GM19238 (cell line): ENCODE measurements at regions not wholly inside any gene's neighbourhood (a gene's known extent, or its start where the extent isn't known, plus 50 kb on each side); places are given as distances from the start of the nearest gene placed in this dataset.
"Not testable (repeated sequence)": the region's sequence is repeated elsewhere in the genome, so short reads cannot be mapped to it uniquely, and the experiment has no call there.

Source experiments
- DNase-seq: peaks from one replicate; pipeline ENCODE4 v3.0.0; 2011; ENCODE audit warnings: low spot score; ENCODE audit not compliant: insufficient read length

DNA sequence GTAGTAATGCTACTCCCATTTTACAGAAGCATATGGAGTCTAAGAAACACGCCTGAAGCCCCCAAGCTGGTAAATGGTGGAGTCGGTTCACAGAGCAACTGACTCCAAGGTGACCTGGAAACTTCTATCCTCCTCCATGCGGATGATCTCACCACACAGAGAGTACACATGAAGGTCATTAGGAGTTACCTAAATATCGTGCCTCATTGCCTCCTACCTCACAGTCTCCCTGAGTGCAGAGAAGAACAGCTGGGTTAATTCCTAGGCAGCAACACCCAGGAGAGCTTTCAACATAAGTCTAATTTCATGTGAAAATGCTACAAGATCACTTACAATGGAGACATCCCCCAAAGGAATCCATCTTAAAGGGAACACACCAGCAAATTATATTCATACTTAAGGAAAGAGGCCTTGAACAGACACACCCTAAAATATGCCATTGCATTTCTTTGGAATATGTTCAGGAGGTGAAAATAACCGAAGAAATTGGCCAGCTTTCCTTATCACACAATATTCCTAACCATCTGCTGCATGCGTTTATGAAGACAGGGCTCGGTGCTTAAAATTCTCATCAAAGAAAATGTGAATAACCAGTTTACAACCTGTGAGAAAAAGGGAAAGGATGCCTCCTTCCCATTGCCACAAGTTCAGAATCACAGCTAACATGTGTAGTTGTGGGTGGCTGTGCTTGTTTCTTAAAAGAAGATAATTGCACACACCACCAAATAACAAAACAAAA is 203.6 kb upstream of the NBEA start:
- no peak for DNase-seq

DNA sequence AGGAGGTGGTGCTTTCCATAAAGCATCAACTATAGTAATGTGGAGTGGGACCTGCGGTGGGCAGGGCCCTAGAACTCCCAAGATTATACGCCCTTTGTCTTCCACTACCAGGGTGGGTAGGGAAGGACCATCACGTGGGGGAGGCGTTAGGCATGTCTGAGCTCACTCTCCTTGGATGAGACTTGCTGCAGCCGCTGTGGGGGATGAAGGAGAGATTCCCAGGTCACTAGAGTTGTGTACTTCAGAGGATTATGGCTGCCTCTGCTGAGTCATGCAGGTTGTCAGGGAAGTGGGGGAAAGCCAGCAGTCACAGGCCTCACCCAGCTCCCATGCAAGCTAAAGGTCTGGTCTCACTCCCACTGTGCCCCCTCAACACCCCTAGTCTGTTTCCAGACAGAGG is 195.0 kb upstream of the NBEA start:
- DNase-seq = not testable (repeated sequence)

DNA sequence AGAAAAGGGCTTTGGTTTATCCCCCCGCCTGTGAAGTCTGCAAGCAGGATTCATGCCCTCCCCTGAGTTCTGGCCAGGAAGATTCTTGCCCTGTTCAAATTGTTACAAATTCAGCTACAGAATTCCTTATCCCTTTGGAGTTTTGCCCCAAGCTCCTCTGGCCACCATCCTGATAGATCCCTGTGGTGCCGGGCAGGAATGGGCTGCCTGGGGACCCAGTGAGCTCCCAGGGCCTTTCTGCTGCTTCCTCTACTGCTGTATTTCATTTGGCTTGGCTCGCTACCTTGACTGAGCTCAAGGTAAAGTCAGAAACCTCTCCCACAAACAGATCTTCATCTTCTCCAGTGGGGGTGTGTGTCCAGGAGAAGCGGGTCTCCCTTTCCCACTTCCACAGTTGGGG is 194.6 kb upstream of the NBEA start:
- DNase-seq = no peak

DNA sequence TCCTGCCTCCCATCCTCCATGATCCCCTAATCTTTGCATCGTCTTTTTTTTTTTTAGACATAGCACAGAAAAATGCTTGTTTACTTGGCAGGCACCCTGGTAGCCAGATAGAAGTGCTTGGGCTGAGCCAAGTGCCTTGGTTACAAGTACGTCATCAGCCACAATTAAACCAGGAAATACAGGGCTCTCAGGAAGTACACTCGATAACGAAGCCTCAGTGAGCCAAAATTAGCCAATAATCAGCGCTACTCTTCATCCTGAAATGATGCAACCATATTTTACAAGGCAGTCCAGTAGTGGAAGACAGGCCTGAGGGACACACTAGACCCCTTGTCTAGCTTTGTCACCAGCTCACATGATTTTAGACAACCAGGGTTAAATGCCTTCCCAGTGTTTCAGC is 194.0 kb upstream of the NBEA start:
- no peak for DNase-seq

DNA sequence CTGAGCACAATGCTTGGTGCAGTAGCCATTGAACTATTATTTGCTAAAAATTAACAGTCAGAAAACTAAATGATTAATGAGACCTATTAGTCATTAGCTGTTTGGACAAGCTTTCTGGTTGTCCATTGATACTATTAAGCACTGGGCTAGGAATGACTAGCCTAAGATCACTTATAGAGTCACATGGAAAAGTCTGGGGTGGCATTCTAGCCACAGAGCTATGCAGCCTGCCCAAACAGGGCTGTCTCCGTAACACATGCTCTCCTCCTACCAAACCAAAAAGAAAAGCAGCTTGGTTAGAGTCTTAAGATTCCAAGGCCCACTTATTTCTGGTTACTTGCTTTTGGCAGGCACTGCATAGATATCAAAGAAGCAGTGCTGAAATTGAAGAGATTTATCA is 193.5 kb upstream of the NBEA start:
- DNase-seq = no peak

DNA sequence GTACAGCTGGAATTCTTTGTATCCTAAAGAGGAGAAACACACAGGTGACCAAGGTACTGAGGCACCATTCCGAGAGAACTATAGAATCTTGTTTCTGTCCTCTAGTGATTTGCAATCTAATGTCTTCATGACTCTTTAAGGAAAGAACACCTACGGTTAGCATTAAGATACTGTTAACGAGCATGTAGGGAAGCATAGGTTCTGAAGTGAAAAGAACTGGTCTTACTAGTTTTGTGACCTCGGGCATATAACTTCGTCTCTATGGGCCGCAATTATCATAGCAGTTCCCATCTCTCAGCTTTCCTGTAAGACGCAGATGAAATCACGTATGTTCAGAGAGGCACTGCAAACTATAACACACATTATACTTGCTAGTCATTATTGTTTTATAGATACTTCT is 193.0 kb upstream of the NBEA start:
- no peak for DNase-seq

DNA sequence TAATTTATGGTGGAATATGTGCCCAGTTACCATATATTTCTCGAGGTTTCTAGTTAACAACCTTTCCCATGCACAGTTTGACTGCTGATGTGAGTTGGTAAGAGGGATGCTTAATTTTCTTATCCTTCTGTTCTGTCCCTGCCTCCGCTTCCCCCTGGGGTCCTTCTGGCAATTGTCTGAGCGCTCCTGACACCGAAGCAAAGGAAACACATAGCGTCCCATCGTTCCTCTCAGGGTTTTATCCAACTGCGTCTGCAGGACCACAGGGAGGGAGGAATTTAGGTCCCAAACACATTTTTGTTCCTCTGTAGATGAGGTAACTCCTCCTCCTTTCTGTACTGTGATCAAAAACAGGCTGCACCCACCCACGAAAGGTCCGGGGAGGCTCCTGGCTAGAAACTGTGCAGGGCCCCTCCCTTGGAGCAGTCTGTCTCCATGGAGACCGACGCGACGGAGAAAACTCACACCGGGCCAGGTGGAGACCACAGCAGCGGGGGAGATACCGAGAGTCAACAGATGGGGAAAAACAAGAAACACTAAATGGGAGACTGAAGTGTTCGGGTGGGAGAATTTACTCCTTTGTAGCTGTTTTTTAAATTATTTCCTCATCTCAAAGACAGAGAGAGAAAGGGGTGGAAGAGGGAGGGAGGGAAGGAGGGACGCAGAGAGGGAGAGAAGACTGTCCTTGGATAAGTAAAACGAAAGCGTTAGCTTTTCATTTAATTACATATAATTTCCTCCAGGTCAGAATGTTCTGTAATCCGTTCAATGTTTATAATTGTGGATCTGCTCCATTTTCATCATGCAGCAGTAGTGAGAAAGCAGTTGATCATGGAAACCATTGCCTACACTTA is 191.8 kb upstream of the NBEA start:
- no peak for DNase-seq

DNA sequence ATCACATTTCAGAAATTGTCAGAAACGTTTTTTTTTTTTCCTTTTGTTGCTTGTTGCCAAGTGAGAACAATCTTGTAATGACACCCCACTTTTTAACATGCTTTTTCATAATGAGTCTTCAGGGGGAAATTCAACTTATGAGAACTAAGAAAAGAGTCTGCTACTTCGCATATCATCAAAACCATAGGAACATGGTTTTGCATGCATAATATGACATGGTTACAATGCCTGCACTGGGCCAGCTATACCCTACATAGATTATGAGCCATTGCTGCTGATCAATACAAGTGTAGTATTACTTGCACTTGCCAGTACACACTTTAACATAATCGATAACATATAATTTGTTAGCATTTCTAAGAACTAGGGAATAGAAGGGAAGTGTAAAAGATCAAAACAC is 191.0 kb upstream of the NBEA start:
- no peak for DNase-seq

DNA sequence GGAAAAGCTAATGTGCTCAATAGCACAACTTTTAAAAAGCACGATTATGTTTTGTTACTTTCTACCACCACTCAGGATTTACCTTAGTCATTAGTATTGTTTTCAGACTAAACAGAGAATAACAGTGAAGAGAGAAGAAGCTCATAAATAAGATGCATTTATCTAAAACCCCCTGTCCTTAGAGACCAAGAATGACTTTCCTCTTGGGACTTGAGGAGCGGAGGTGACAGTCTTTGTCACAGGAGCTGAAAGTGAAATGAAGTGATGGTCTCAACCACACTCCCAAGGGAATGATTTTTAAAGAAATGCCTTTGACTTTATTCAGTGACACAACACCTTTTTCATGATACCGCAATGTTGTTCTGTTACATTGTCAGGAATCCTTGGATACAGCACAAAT is 190.6 kb upstream of the NBEA start:
- DNase-seq = no peak

DNA sequence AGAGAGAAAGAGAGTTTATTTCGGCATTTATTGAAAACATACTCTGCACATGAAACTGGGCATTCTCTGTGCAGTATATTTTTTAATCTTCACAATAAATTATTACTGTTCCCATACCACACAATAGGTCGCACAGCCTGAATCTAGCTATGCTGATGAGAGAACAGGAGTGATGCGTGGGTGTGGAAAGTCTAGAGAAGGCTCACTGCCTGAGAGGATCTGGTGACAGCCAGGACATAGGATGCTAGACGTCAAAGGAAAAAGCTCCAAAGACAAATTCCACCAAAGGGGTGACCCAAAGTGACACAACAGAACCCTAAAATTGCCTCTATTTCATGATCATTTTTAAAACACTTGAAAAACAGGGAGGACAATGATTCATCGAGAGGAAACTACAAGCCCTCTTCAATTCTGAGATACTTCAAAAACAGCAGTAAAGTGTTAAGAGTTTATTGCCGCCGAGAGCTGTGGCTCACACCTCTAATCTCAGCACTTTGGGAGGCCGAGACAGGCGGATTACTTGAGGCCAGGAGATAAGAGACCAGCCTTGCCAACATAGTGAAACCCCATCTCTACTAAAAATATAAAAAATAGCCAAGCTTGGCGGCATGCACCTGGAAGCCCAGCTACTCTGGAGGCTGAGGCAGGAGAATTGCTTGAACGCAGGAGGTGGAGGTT is 189.6 kb upstream of the NBEA start:
- no peak for DNase-seq

DNA sequence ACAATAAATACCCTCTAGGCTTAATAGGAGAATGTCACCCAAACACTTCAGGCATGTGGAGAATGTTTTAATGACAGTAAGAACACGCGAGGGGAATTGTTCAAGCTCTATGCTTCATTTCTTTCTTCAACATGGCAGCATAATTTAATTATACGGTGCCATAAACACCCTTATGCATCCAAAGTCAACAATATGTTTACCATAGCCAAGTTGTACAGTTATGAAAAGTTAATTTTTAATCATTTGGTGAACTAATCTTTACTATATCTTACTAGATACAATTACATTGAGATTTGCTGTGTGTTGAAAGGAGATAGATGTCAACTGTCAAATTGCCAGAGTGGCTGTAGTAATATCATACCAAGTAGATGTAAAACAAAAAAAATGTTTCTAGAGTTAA is 185.9 kb upstream of the NBEA start:
- no peak for DNase-seq

DNA sequence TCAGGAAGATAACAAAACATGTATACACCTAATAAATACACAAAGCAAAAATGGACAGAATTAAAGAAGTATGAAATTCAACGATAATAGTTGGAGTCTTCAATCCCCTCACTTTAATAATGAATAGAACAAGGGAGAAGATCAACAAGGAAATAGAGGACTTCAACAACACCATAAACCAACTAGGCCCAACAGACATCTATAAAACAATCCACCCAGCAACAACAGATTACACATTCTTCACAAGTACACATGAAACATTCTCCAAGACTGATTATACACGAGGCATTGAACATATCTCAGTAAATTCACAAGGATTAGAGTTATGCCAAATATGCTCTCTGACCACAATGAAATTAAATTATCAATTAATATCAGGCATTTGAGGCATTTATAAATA is 185.5 kb upstream of the NBEA start:
- no peak for DNase-seq

DNA sequence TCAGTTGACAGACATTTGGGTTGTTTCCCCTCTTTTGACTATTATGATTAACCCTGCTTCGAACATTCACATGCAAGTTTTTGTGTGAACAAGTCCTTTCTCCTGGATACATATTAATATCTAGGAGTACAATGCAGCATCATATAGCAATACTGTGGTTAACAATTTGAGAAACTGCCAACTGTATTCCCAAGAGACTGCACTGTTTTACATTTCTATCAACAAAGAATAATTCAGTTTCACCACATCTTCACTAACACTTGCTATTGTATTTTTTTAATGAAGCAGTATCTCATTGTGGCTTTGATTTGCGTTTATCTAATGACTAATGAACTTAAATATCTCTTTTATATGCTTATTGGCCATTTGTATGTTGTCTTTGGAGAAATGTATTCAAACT is 184.6 kb upstream of the NBEA start:
- no peak for DNase-seq

DNA sequence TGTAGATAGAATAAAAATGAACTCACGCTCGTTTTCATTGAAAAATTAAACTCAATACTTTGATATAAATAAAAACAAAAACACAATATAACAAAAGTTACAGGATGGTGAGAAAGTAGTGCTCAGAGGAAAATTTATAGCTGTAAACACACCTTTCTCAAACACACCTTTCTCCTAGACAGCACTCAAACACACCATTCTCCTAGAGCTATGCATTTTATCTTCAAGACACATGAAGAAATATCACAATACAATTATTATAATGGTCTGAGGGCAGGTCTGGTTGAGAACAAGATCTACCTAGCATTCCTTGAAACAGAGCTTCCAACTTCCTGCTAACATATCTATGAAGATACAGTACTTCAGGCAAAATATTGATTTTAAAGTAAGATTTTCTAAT is 183.4 kb upstream of the NBEA start:
- DNase-seq = no peak

DNA sequence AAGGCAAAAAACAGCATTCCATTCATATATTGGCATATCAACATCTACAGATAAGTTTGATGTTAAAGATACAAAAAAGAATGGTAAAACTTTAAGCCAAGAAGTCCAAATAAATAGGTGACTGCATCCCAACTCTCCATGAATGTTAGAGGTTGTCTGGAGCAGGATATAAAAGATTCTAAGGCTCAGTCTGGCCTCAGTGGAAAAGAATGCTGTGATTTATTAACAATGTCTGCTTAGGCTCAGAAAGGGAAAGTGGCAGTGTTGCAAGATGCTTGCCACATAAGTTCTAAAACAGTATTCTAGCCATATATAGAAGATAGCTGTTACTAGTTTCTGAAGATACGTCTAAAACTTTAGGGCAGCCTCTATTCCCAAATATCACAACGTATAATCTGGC is 179.8 kb upstream of the NBEA start:
- no peak for DNase-seq

DNA sequence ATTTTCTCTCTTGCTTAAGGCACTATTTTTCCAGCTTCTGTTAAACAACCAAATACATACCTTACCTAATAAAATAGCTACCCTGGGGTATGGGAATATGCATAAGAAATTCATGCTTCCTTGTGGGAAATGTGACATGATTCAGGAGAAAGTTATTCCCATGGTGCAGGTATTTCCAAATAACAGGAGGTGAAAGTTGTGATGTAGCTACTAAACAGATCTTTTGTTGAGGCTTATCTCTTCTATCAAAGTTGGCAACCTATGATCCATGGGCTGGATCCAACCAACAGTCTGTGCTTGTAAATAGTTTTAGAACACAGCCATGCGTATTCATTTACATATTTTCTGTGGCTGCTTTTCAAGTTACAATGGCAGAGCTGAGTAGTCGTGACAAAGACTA is 177.8 kb upstream of the NBEA start:
- no peak for DNase-seq

DNA sequence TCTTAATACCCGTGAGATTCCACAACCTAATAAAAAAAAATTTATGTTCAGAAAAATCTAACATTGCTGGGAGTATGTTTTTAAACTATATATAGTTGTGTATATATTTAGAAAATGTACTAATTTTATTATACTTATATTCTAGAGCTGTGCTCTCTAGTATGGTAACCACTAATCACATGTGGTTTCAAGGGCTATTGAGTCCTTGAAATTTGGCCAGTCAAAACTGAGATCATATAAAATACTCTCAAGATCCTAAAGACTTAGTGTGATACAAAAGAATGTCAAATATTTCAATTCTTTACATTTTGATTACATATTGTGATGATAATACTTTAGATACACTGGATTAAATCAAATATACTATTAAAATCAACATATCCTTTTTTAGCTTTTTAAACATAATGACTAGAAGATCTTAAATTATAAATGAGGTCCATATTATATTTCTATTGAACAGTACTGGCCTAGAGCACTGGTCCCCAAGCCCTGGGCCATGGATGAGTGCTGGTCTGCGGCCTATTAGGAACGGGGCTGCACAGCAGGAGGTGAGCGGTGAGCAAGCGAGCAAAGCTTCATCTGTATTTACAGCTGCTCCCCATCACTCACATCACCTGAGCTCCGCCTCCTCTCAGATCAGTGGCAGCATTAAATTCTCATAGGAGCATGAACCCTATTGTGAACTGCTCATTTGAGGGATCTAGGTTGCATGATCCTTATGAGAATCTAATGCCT is 176.5 kb upstream of the NBEA start:
- DNase-seq = no peak

DNA sequence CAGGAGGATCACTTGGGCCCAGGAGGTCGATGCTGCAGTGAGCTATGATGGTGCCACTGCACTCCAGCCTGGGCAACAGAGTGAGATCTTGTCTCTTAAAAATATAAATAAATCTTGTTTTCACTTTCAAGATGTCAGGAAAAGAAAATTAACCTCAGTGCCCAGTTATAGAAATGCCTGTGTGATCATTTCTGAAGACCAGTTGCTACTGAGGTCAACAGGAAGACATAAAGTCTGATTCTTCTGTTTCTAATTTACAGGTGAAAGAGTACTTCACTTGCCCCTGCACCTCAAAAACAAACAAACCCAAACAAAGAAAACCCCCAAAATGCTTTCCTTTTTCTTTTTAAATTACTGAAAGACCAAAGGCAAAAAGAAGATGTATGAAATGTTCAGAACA is 174.3 kb upstream of the NBEA start:
- no peak for DNase-seq

DNA sequence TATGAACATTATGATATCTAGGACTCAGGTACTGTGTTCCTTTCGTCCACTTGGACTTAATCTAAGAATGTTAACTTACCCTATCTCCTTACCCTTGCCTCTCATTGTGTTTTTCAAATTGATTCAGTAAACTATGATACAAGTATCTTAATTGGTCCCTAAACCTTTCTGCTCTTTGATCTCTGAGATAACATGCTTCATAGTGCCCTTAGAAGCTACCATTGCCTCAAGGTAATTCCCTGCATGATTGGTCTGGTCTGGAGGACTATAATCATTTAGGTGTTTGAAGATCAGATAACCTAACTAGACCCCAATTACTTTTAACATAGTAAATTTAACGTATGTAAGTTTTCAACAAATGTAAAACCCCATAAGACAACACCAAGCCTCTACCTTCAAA is 169.9 kb upstream of the NBEA start:
- DNase-seq = no peak

DNA sequence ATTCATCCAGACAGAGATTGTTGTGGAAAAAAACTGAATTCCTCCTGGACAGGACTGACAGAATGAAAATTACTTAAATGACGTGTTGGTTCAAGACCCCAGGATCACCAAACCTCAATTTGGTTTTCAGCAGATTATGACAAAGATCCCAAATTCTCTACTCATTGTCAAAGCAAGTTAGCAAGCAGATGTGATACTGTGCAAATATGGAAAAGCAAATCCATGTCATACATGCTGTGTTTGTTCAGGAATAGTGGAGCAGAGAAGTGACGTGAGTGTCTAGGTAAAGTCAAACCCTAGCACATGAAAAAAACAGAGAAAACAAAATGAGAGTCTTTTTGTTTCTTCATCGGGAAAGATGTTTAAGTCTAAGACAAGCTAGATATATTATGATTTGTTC is 169.2 kb upstream of the NBEA start:
- no peak for DNase-seq

DNA sequence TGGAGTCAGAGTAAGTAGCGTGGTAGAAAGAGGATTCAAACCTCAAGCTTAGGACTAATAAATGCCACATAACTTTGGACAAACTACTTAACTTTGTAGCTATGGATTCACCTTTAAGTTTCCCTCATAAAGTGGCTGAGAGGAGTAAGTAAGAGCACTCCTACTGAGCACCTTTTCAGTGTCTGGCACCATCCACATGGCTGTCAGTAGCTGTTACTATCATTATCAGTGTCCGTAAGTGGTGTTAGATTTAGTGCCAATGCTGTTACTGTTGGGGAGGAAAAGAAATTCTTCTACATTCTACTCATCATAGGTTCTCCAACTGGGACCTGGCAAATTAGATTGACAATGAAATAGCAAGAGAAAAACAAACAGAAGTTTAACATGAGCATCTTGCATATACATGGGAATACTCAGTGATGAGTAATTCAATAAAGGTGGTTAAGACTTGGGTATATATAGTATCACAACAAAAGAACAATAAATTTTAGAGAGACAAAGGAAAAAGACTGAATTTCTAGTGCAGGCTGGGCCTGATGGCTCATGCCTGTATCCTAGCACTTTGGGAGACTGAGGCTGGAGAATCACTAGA is 165.6 kb upstream of the NBEA start:
- no peak for DNase-seq
